Lung (tissue), 11 donors: ENCODE measurements at regions not wholly inside any gene's neighbourhood (a gene's known extent, or its start where the extent isn't known, plus 50 kb on each side); places are given as distances from the start of the nearest gene placed in this dataset.
"Not testable (repeated sequence)": the region's sequence is repeated elsewhere in the genome, so short reads cannot be mapped to it uniquely, and the experiment has no call there.

Source experiments
- ATAC-seq: fragments of 200-7000 bp; cut with Tn5 transposase; one replicate; pipeline ENCODE4 v1.9.1; 2020; ENCODE audit warnings: moderate number of reproducible peaks; ENCODE audit not compliant: insufficient read depth, low FRiP score
- DNase-seq, 3 donors: peaks; one replicate each; pipeline ENCODE4 v3.0.0-alpha.2; 2013 to 2017
- H3K27ac ChIP-seq, 2 donors: one replicate each; pipeline ENCODE4 v1.5.1; 2013; ENCODE audit warnings: mild to moderate bottlenecking in 2 of 2, moderate library complexity in 2 of 2, control low read depth in 1 of 2, inconsistent platforms in 1 of 2, low read depth in 1 of 2, low read length in 1 of 2
- H3K27me3 ChIP-seq, 3 donors: one replicate each; pipeline ENCODE4 v1.5.1; 2013; ENCODE audit warnings: low read length in 2 of 3; ENCODE audit not compliant: control insufficient read depth in 3 of 3, insufficient read depth in 3 of 3
- H3K36me3 ChIP-seq, 4 donors: one replicate each; pipeline ENCODE4 v1.5.1; 2013; ENCODE audit warnings: low read length in 4 of 4, mild to moderate bottlenecking in 1 of 4, moderate library complexity in 1 of 4; ENCODE audit not compliant: control insufficient read depth in 4 of 4, insufficient read depth in 4 of 4
- H3K4me1 ChIP-seq, 5 donors: one replicate each; pipeline ENCODE4 v1.5.1; 2013; ENCODE audit warnings: low read length in 5 of 5, mild to moderate bottlenecking in 2 of 5, moderate library complexity in 1 of 5; ENCODE audit not compliant: control insufficient read depth in 5 of 5, insufficient read depth in 5 of 5
- H3K4me3 ChIP-seq: one replicate; pipeline ENCODE4 v1.5.1; 2013; ENCODE audit warnings: mild to moderate bottlenecking, control low read depth, moderate library complexity
- H3K9ac ChIP-seq, 2 donors: one replicate each; pipeline ENCODE4 v1.5.1; 2013; ENCODE audit warnings: low read length in 2 of 2, control low read depth in 1 of 2; ENCODE audit not compliant: insufficient read depth in 1 of 2
- H3K9me3 ChIP-seq, 4 donors: one replicate each; pipeline ENCODE4 v1.5.1; 2013; ENCODE audit warnings: low read length in 3 of 4, mild to moderate bottlenecking in 1 of 4, moderate library complexity in 1 of 4; ENCODE audit not compliant: control insufficient read depth in 4 of 4, insufficient read depth in 3 of 4
- WGBS, 2 donors: extraction: QIAGEN DNeasy Blood & Tissue Kit; methylation state at CpG; one replicate each; pipeline ENCODE4 v1.1.7; 2013; 5-methylcytosine and 5-hydroxymethylcytosine counted together
- TF ChIP-seq, protein P1 (sequence below): IDR thresholded peaks from 2 replicates; pipeline ENCODE4 v1.5.1; 2012; ENCODE audit warnings: mild to moderate bottlenecking; ENCODE audit errors: control extremely low read depth, extremely low read depth
- donor health status: control.
- donor health status: control.
- donor health status: Bipolar disorder and iron deficiency.
- donor health status: healthy.
- donor health status: DM: yes; HTN: yes; CAD: no.

DNA sequence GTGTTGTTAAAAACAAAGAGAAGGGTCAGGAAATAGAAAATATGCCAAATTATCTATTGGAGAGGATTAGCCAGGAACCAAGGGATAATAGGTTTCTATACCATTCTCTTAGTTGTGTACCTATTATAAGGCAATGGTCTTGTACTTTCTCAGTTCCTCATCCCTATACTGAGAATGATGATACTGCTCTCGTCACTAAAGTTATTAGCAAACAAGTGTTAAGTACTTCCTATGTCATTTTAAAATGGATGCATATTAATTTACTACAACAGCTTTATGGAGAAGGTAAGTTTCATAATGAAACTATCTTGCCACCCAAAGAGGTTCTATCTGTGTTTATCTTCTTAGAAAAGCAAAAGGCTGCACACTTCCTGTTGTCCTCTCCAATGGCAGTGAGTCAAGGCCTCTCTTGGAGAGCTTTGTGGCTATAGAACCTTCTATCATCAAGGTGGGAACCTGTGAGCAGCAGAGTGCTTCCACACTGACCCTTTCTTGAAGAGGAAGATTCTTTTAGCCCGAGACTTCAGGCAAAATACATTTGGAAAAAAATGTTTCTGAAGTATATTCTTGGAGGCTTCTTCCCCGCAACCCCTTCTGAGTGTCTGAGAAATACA is 460.7 kb upstream of the FANCL start:
- Histone ChIP-seq H3K4me1 (no peaks in the 10 kb centered on the region), H3K27ac (no peak overlapping the region), H3K4me3 (no peak overlapping the region), H3K27me3 (no peaks in the 10 kb centered on the region), H3K9me3 (no peaks in the 10 kb centered on the region), H3K9ac (no peak overlapping the region), H3K36me3 (no peaks in the 10 kb centered on the region)
- WGBS, 2 donors, result 79 to 85% methylated on average over 3 of the region's 3 CpGs
- TF ChIP-seq, protein P1, sequence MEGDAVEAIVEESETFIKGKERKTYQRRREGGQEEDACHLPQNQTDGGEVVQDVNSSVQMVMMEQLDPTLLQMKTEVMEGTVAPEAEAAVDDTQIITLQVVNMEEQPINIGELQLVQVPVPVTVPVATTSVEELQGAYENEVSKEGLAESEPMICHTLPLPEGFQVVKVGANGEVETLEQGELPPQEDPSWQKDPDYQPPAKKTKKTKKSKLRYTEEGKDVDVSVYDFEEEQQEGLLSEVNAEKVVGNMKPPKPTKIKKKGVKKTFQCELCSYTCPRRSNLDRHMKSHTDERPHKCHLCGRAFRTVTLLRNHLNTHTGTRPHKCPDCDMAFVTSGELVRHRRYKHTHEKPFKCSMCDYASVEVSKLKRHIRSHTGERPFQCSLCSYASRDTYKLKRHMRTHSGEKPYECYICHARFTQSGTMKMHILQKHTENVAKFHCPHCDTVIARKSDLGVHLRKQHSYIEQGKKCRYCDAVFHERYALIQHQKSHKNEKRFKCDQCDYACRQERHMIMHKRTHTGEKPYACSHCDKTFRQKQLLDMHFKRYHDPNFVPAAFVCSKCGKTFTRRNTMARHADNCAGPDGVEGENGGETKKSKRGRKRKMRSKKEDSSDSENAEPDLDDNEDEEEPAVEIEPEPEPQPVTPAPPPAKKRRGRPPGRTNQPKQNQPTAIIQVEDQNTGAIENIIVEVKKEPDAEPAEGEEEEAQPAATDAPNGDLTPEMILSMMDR, result no peak
- ATAC-seq (no peak), DNase-seq (no peak)

DNA sequence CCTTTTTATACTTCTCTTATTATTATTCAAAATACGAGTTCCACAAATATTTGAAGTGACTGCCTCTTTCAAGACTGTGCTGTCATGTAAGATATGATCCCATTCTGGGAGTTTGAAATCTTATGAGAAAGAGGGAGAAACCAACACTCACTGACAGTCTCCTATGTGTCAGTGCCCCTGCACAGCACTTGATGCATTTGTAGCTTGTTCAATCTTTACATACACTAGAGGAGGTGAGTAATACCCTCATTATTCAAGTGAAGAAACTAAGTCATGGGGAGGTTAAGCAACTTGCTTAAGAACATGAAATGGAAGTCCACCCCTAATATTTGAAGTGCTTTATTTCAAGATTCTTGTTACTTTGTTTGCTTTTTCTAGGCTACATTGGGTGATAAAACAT is 459.5 kb upstream of the FANCL start:
- no peak overlapping the region for H3K9ac ChIP-seq
- H3K27me3 ChIP-seq, result no peaks in the 10 kb centered on the region
- H3K27ac ChIP-seq, result no peak overlapping the region
- 77 to 84% methylated on average over 1 of the region's 1 CpG for WGBS, 2 donors
- H3K36me3 ChIP-seq, result no peaks in the 10 kb centered on the region
- no peaks in the 10 kb centered on the region for H3K9me3 ChIP-seq
- DNase-seq (no peak), ATAC-seq (no peak)
- TF ChIP-seq, protein P1, result no peak
- no peaks in the 10 kb centered on the region for H3K4me1 ChIP-seq
- no peak overlapping the region for H3K4me3 ChIP-seq

GRCh38 chr2:58699411-58699810 is 458.3 kb upstream of the FANCL start:
- DNase-seq (no peak), ATAC-seq (no peak)
- H3K4me1 ChIP-seq, result no peaks in the 10 kb centered on the region
- H3K36me3 ChIP-seq, result no peaks in the 10 kb centered on the region
- no peaks in the 10 kb centered on the region for H3K27me3 ChIP-seq
- TF ChIP-seq, protein P1, result no peak
- no peaks in the 10 kb centered on the region for H3K9me3 ChIP-seq
- H3K27ac ChIP-seq, result no peak overlapping the region
- H3K9ac ChIP-seq, result no peak overlapping the region
- H3K4me3 ChIP-seq, result no peak overlapping the region
- 67 to 74% methylated on average over 3 of the region's 3 CpGs for WGBS, 2 donors

- Histone ChIP-seq H3K36me3 (no peaks in the 10 kb centered on the region), H3K4me1 (no peaks in the 10 kb centered on the region), H3K27ac (no peak overlapping the region), H3K4me3 (no peak overlapping the region), H3K27me3 (no peaks in the 10 kb centered on the region), H3K9ac (no peak overlapping the region), H3K9me3 (no peaks in the 10 kb centered on the region)
- DNase-seq, result no peak
- WGBS, 2 donors, result 21 to 53% methylated on average over 4 of the region's 4 CpGs
- TF ChIP-seq, protein P1, result no peak
- no peak for ATAC-seq
Measured at GRCh38 chr2:58698620-58699019, 457.5 kb upstream of the FANCL start.

- 94 to 96% methylated on average over 2 of the region's 2 CpGs for WGBS, 2 donors
- not testable (repeated sequence) for H3K9me3 ChIP-seq, H3K27ac ChIP-seq, H3K4me1 ChIP-seq, H3K36me3 ChIP-seq, ATAC-seq, H3K4me3 ChIP-seq, H3K9ac ChIP-seq, H3K27me3 ChIP-seq, DNase-seq
Measured at GRCh38 chr2:58694114-58694513, 453.0 kb upstream of the FANCL start.
